SK-N-MC (cell line): ENCODE measurements at regions not wholly inside any gene's neighbourhood (a gene's known extent, or its start where the extent isn't known, plus 50 kb on each side); places are given as distances from the start of the nearest gene placed in this dataset.
"Not testable (repeated sequence)": the region's sequence is repeated elsewhere in the genome, so short reads cannot be mapped to it uniquely, and the experiment has no call there.

Source experiments
- DNase-seq: peaks from one replicate; pipeline ENCODE4 v3.0.0-alpha.2; 2011; ENCODE audit warnings: low read depth, low spot score
- H3K27ac ChIP-seq: fragments of 200-600 bp; sonication (generic); 2 replicates; pipeline ENCODE4 v1.5.1; 2016; ENCODE audit warnings: mixed run types
- H3K36me3 ChIP-seq: fragments of 200-600 bp; sonication (generic); 2 replicates; pipeline ENCODE4 v1.6.1; 2017; ENCODE audit warnings: antibody characterized with exemption, low read length, mixed read lengths; ENCODE audit not compliant: insufficient read depth
- H3K4me3 ChIP-seq: fragments of 200-600 bp; sonication (generic); 2 replicates; pipeline ENCODE4 v1.5.1; 2016
- H3K9ac ChIP-seq: fragments of 200-600 bp; sonication (generic); 2 replicates; pipeline ENCODE4 v1.8.0; 2017; ENCODE audit warnings: mixed run types, mixed read lengths; ENCODE audit not compliant: insufficient read length
- H3K9me3 ChIP-seq: fragments of 200-600 bp; sonication (generic); 2 replicates; pipeline ENCODE4 v1.6.1; 2017; ENCODE audit warnings: low read depth, mild to moderate bottlenecking, antibody characterized with exemption, low read length, moderate library complexity, mixed read lengths
- EZH2 ChIP-seq: fragments of 200-600 bp; sonication (generic); IDR thresholded peaks from one replicate; pipeline ENCODE4 v1.6.1; 2017; ENCODE audit warnings: antibody characterized with exemption
- FOXP2 ChIP-seq: optimal IDR thresholded peaks from 2 replicates; pipeline ENCODE3; 2011; ENCODE audit warnings: mild to moderate bottlenecking, moderate library complexity; ENCODE audit not compliant: insufficient read depth; ENCODE audit errors: extremely low read length, control extremely low read depth
- POLR2AphosphoS5 ChIP-seq: IDR thresholded peaks from 2 replicates; pipeline ENCODE4 v1.6.1; 2012; ENCODE audit warnings: mild to moderate bottlenecking, low read depth, low read length, borderline replicate concordance

GRCh38 chr6:67706388-67706787 lies 928.7 kb upstream of the ADGRB3 start:
- H3K9me3 ChIP-seq, result 0 out of 2 replicates have a peak, but pooled peaks cover 4% of the 10 kb centered on the region
- no peak overlapping the region for H3K4me3 ChIP-seq

GRCh38 chr6:67698534-67698933 lies 936.5 kb upstream of the ADGRB3 start:
- TF ChIP-seq FOXP2, result no peak
- no peak for TF ChIP-seq EZH2
- no peak for TF ChIP-seq POLR2AphosphoS5
- no peak overlapping the region for H3K4me3 ChIP-seq

More at GRCh38 chr6:67706388-67706787, 928.7 kb upstream of the ADGRB3 start:
- no peak for DNase-seq
- Histone ChIP-seq H3K9ac (no peak overlapping the region), H3K27ac (no peak overlapping the region), H3K36me3 (no peaks in the 10 kb centered on the region)
- TF ChIP-seq POLR2AphosphoS5 (no peak), EZH2 (no peak), FOXP2 (no peak)

GRCh38 chr6:67694127-67694526 lies 941.0 kb upstream of the ADGRB3 start:
- H3K9me3 ChIP-seq, result no peaks in the 10 kb centered on the region
- H3K27ac ChIP-seq, result no peak overlapping the region
- no peak overlapping the region for H3K9ac ChIP-seq
- TF ChIP-seq POLR2AphosphoS5, result no peak
- TF ChIP-seq FOXP2, result no peak
- no peak for TF ChIP-seq EZH2
- no peak overlapping the region for H3K4me3 ChIP-seq
- no peak for DNase-seq
- no peaks in the 10 kb centered on the region for H3K36me3 ChIP-seq

More at GRCh38 chr6:67698534-67698933, 936.5 kb upstream of the ADGRB3 start:
- H3K9ac ChIP-seq, result no peak overlapping the region
- no peak overlapping the region for H3K27ac ChIP-seq
- H3K36me3 ChIP-seq, result no peaks in the 10 kb centered on the region
- no peak for DNase-seq
- H3K9me3 ChIP-seq, result no peaks in the 10 kb centered on the region

- H3K27ac ChIP-seq, result no peak overlapping the region
- no peak for DNase-seq
- H3K9ac ChIP-seq, result no peak overlapping the region
- H3K4me3 ChIP-seq, result no peak overlapping the region
- TF ChIP-seq EZH2 (no peak), POLR2AphosphoS5 (no peak), FOXP2 (no peak)
- no peaks in the 10 kb centered on the region for H3K9me3 ChIP-seq
- H3K36me3 ChIP-seq, result no peaks in the 10 kb centered on the region
These were observed 945.8 kb upstream of the ADGRB3 start for GRCh38 chr6:67689329-67689728.

- TF ChIP-seq POLR2AphosphoS5, result no peak
- TF ChIP-seq FOXP2, result no peak
- no peak for TF ChIP-seq EZH2
- H3K9me3 ChIP-seq, result no peaks in the 10 kb centered on the region
- no peak overlapping the region for H3K27ac ChIP-seq
- no peak for DNase-seq
- no peaks in the 10 kb centered on the region for H3K36me3 ChIP-seq
- no peak overlapping the region for H3K4me3 ChIP-seq
- no peak overlapping the region for H3K9ac ChIP-seq
These were observed 947.7 kb upstream of the ADGRB3 start for GRCh38 chr6:67687396-67687795.

GRCh38 chr6:67686225-67686624 lies 948.9 kb upstream of the ADGRB3 start:
- H3K36me3 ChIP-seq, H3K9me3 ChIP-seq, H3K4me3 ChIP-seq, DNase-seq, H3K9ac ChIP-seq, H3K27ac ChIP-seq: not testable (repeated sequence)

- Histone ChIP-seq H3K4me3 (no peak overlapping the region), H3K27ac (no peak overlapping the region), H3K36me3 (no peaks in the 10 kb centered on the region), H3K9me3 (no peaks in the 10 kb centered on the region), H3K9ac (no peak overlapping the region)
- DNase-seq, result no peak
- no peak for TF ChIP-seq FOXP2
These were observed 951.1 kb upstream of the ADGRB3 start for GRCh38 chr6:67683960-67684359.

GRCh38 chr6:67680297-67680932 lies 954.7 kb upstream of the ADGRB3 start:
- no peak overlapping the region for H3K27ac ChIP-seq
- H3K4me3 ChIP-seq, result no peak overlapping the region
- TF ChIP-seq EZH2, result no peak
- TF ChIP-seq POLR2AphosphoS5, result no peak
- no peak for TF ChIP-seq FOXP2
- DNase-seq, result no peak
- no peaks in the 10 kb centered on the region for H3K36me3 ChIP-seq
- no peak overlapping the region for H3K9ac ChIP-seq
- no peaks in the 10 kb centered on the region for H3K9me3 ChIP-seq

GRCh38 chr6:67679566-67680296 lies 955.4 kb upstream of the ADGRB3 start:
- Histone ChIP-seq H3K4me3 (no peak overlapping the region), H3K36me3 (no peaks in the 10 kb centered on the region), H3K9me3 (no peaks in the 10 kb centered on the region), H3K27ac (no peak overlapping the region), H3K9ac (no peak overlapping the region)
- TF ChIP-seq FOXP2, result no peak
- no peak for TF ChIP-seq POLR2AphosphoS5
- TF ChIP-seq EZH2, result no peak
- DNase-seq, result no peak
